Duodenal mucosa (tissue), 2 donors: ENCODE measurements at regions not wholly inside any gene's neighbourhood (a gene's known extent, or its start where the extent isn't known, plus 50 kb on each side); places are given as distances from the start of the nearest gene placed in this dataset.
"Not testable (repeated sequence)": the region's sequence is repeated elsewhere in the genome, so short reads cannot be mapped to it uniquely, and the experiment has no call there.

ENCODE experiments used
- H3K27ac ChIP-seq: one replicate; pipeline ENCODE4 v1.7.0; 2013; ENCODE audit warnings: low read depth, low read length
- H3K27me3 ChIP-seq, 2 donors: one replicate each; pipeline ENCODE4 v1.7.0; 2013; ENCODE audit warnings: low read length in 2 of 2, control low read depth in 1 of 2; ENCODE audit not compliant: insufficient read depth in 2 of 2, control insufficient read depth in 1 of 2
- H3K36me3 ChIP-seq, 2 donors: one replicate each; pipeline ENCODE4 v1.7.0; 2013; ENCODE audit warnings: low read length in 2 of 2, control low read depth in 1 of 2; ENCODE audit not compliant: insufficient read depth in 2 of 2, control insufficient read depth in 1 of 2
- H3K4me1 ChIP-seq, 2 donors: one replicate each; pipeline ENCODE4 v1.7.0; 2013; ENCODE audit warnings: low read length in 2 of 2, control low read depth in 1 of 2; ENCODE audit not compliant: insufficient read depth in 2 of 2, control insufficient read depth in 1 of 2
- H3K4me3 ChIP-seq, 2 donors: one replicate each; pipeline ENCODE4 v1.7.0; 2013; ENCODE audit warnings: low read length in 2 of 2, low read depth in 1 of 2
- H3K9ac ChIP-seq, 2 donors: one replicate each; pipeline ENCODE4 v1.7.0; 2013; ENCODE audit warnings: low read length in 2 of 2, low read depth in 1 of 2
- H3K9me3 ChIP-seq, 2 donors: one replicate each; pipeline ENCODE4 v1.7.0; 2013; ENCODE audit warnings: low read length in 2 of 2, control low read depth in 1 of 2; ENCODE audit not compliant: control insufficient read depth in 1 of 2

GRCh38 chr3:80334534-80334933 is 566.7 kb upstream of the ROBO1 start:
- H3K27ac ChIP-seq, result no peak overlapping the region
- no peaks in the 10 kb centered on the region for H3K36me3 ChIP-seq
- H3K4me3 ChIP-seq, result no peak overlapping the region
- no peaks in the 10 kb centered on the region for H3K27me3 ChIP-seq
- H3K9ac ChIP-seq, result no peak overlapping the region
- no peaks in the 10 kb centered on the region for H3K4me1 ChIP-seq
- H3K9me3 ChIP-seq, result peaks cover 0 to 4% of the 10 kb centered on the region in 2 donors

- Histone ChIP-seq H3K27ac (no peak overlapping the region), H3K36me3 (no peaks in the 10 kb centered on the region), H3K27me3 (no peaks in the 10 kb centered on the region), H3K9me3 (no peaks in the 10 kb centered on the region), H3K9ac (no peak overlapping the region), H3K4me3 (no peak overlapping the region), H3K4me1 (no peaks in the 10 kb centered on the region)
Observed at GRCh38 chr3:80331494-80332170, 563.8 kb upstream of the ROBO1 start.

- H3K27me3 ChIP-seq, H3K36me3 ChIP-seq, H3K4me1 ChIP-seq, H3K9ac ChIP-seq, H3K4me3 ChIP-seq, H3K9me3 ChIP-seq, H3K27ac ChIP-seq: not testable (repeated sequence)
Observed at GRCh38 chr3:80314541-80314940, 546.7 kb upstream of the ROBO1 start.

GRCh38 chr3:80308637-80309036 is 540.8 kb upstream of the ROBO1 start:
- Histone ChIP-seq H3K27ac (no peak overlapping the region), H3K27me3 (no peaks in the 10 kb centered on the region), H3K36me3 (no peaks in the 10 kb centered on the region), H3K9me3 (peaks cover 0 to 6% of the 10 kb centered on the region in 2 donors), H3K4me3 (no peak overlapping the region), H3K4me1 (no peaks in the 10 kb centered on the region), H3K9ac (no peak overlapping the region)

- Histone ChIP-seq H3K9me3 (peaks cover 0 to 6% of the 10 kb centered on the region in 2 donors), H3K27ac (no peak overlapping the region), H3K36me3 (no peaks in the 10 kb centered on the region), H3K9ac (no peak overlapping the region), H3K4me3 (no peak overlapping the region), H3K4me1 (no peaks in the 10 kb centered on the region), H3K27me3 (no peaks in the 10 kb centered on the region)
Observed at GRCh38 chr3:80307844-80308243, 540.0 kb upstream of the ROBO1 start.

- Histone ChIP-seq H3K27me3 (no peaks in the 10 kb centered on the region), H3K9ac (no peak overlapping the region), H3K4me1 (no peaks in the 10 kb centered on the region), H3K27ac (no peak overlapping the region), H3K36me3 (no peaks in the 10 kb centered on the region), H3K9me3 (no peaks in the 10 kb centered on the region), H3K4me3 (no peak overlapping the region)
Observed at GRCh38 chr3:80297720-80298119, 529.9 kb upstream of the ROBO1 start.

GRCh38 chr3:80285388-80285787 is 517.6 kb upstream of the ROBO1 start:
- H3K27ac ChIP-seq, result no peak overlapping the region
- H3K4me3 ChIP-seq, result no peak overlapping the region
- no peaks in the 10 kb centered on the region for H3K27me3 ChIP-seq
- no peak overlapping the region for H3K9ac ChIP-seq
- H3K9me3 ChIP-seq, result no peaks in the 10 kb centered on the region
- H3K36me3 ChIP-seq, result no peaks in the 10 kb centered on the region
- H3K4me1 ChIP-seq, result no peaks in the 10 kb centered on the region

- Histone ChIP-seq H3K4me1 (no peaks in the 10 kb centered on the region), H3K27ac (no peak overlapping the region), H3K9ac (no peak overlapping the region), H3K27me3 (no peaks in the 10 kb centered on the region), H3K36me3 (no peaks in the 10 kb centered on the region), H3K9me3 (no peaks in the 10 kb centered on the region), H3K4me3 (no peak overlapping the region)
Observed at GRCh38 chr3:80283783-80284182, 516.0 kb upstream of the ROBO1 start.

GRCh38 chr3:80278056-80278455 is 510.3 kb upstream of the ROBO1 start:
- Histone ChIP-seq H3K9ac (no peak overlapping the region), H3K4me1 (no peaks in the 10 kb centered on the region), H3K27ac (no peak overlapping the region), H3K27me3 (no peaks in the 10 kb centered on the region), H3K9me3 (no peaks in the 10 kb centered on the region), H3K4me3 (no peak overlapping the region), H3K36me3 (no peaks in the 10 kb centered on the region)

GRCh38 chr3:80275120-80275519 is 507.3 kb upstream of the ROBO1 start:
- Histone ChIP-seq H3K27me3 (no peaks in the 10 kb centered on the region), H3K27ac (no peak overlapping the region), H3K9ac (no peak overlapping the region), H3K4me1 (no peaks in the 10 kb centered on the region), H3K9me3 (no peaks in the 10 kb centered on the region), H3K36me3 (no peaks in the 10 kb centered on the region), H3K4me3 (no peak overlapping the region)

GRCh38 chr3:80263260-80263659 is 495.5 kb upstream of the ROBO1 start:
- H3K9ac ChIP-seq, result no peak overlapping the region
- no peak overlapping the region for H3K27ac ChIP-seq
- no peaks in the 10 kb centered on the region for H3K4me1 ChIP-seq
- H3K9me3 ChIP-seq, result no peaks in the 10 kb centered on the region
- no peaks in the 10 kb centered on the region for H3K27me3 ChIP-seq
- no peaks in the 10 kb centered on the region for H3K36me3 ChIP-seq
- no peak overlapping the region for H3K4me3 ChIP-seq
